ENCODE measurements at regions not wholly inside any gene's neighbourhood (a gene's known extent, or its start where the extent isn't known, plus 50 kb on each side); places are given as distances from the start of the nearest gene placed in this dataset.

DNA sequence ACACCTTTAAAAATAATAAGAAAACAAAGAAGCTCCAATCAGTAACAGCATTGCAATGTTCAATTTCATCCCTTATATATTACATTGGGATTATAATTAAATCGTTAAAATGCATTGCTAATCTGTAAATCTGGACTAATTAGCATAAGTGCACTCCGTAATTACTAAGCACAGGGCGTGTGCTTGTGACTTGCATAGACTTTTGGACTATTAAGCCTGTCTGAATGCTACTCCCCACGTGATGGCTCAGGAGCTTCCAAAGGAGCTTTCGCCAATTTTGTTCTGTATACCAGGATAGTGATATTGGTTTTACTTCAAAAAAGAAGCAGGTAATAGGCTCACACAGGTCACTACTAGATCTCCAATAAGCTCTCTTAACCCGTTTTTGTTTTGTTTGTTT is 497.1 kb downstream of the SMARCA1 start:
- TF ChIP-seq, protein P1, sequence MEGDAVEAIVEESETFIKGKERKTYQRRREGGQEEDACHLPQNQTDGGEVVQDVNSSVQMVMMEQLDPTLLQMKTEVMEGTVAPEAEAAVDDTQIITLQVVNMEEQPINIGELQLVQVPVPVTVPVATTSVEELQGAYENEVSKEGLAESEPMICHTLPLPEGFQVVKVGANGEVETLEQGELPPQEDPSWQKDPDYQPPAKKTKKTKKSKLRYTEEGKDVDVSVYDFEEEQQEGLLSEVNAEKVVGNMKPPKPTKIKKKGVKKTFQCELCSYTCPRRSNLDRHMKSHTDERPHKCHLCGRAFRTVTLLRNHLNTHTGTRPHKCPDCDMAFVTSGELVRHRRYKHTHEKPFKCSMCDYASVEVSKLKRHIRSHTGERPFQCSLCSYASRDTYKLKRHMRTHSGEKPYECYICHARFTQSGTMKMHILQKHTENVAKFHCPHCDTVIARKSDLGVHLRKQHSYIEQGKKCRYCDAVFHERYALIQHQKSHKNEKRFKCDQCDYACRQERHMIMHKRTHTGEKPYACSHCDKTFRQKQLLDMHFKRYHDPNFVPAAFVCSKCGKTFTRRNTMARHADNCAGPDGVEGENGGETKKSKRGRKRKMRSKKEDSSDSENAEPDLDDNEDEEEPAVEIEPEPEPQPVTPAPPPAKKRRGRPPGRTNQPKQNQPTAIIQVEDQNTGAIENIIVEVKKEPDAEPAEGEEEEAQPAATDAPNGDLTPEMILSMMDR (IDR thresholded peaks at IDR 0.05), result no peak
- TF ChIP-seq EZH2 (IDR thresholded peaks at IDR 0.05; ENCODE audit: borderline replicate concordance, insufficient read depth, low read depth, low read length, poor library complexity, severe bottlenecking), result no peak
